ENCODE measurements at regions not wholly inside any gene's neighbourhood (a gene's known extent, or its start where the extent isn't known, plus 50 kb on each side); places are given as distances from the start of the nearest gene placed in this dataset.

DNA sequence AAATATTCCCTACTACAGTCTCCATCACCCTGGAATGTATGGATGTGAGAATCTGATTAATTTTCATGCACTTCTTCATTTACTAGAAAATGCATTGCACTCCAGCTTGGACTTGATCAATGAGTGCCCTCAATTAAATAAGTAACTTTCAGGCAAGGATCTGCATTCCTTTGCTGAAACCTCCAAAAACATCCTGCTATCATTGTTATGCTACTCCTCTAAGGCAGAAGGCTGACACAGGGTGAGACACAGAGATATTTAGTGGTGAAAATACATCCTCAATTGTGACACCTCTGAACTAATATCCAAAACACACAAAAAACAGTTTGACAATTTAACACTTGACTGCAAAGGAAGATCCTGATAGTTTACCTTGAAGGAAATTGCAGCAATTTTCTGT lies 57.9 kb upstream of the CDH12 start:
- no peaks in the 10 kb centered on the region for H3K36me3 ChIP-seq (ENCODE audit: control insufficient read depth, insufficient read depth, low read length)
- POLR2A ChIA-PET, result no interaction called here
- intact Hi-C loops (cut with micrococcal nuclease; ENCODE audit: unreplicated experiment), result no loop called here
- no peaks in the 10 kb centered on the region for H3K9me3 ChIP-seq (ENCODE audit: control insufficient read depth, insufficient read depth, low read depth, low read length)
- no peaks in the 10 kb centered on the region for H3K4me1 ChIP-seq (ENCODE audit: control insufficient read depth, insufficient read depth, low read length)
- no peaks in the 10 kb centered on the region for H3K27me3 ChIP-seq (ENCODE audit: control insufficient read depth, insufficient read depth, low read length)
- BruUV-seq (replicated peaks), result no TSS peak
- in situ Hi-C loops (cut with HindIII; ENCODE audit: low pct_unique_long_range_greater_than_20kb, low sequenced_read_pairs), result no loop called here
- no peak overlapping the region for H3K27ac ChIP-seq (ENCODE audit: low read length)
- CTCF ChIA-PET, result no interaction called here
- no peak for ATAC-seq
- TF ChIP-seq REST (IDR thresholded peaks at IDR 0.05; ENCODE audit: insufficient read depth in 1 of 2, low read depth in 2 of 2, low read length in 1 of 2) (no peak), SIN3A (IDR thresholded peaks at IDR 0.05; ENCODE audit: borderline replicate concordance, insufficient read depth, low read depth, low read length) (no peak), TCF7L2 (IDR thresholded peaks at IDR 0.05; ENCODE audit: low read depth, low read length) (no peak), POLR2AphosphoS5 (IDR thresholded peaks at IDR 0.05; ENCODE audit: low read depth, low read length) (no peak)
- TF ChIP-seq, protein P1, sequence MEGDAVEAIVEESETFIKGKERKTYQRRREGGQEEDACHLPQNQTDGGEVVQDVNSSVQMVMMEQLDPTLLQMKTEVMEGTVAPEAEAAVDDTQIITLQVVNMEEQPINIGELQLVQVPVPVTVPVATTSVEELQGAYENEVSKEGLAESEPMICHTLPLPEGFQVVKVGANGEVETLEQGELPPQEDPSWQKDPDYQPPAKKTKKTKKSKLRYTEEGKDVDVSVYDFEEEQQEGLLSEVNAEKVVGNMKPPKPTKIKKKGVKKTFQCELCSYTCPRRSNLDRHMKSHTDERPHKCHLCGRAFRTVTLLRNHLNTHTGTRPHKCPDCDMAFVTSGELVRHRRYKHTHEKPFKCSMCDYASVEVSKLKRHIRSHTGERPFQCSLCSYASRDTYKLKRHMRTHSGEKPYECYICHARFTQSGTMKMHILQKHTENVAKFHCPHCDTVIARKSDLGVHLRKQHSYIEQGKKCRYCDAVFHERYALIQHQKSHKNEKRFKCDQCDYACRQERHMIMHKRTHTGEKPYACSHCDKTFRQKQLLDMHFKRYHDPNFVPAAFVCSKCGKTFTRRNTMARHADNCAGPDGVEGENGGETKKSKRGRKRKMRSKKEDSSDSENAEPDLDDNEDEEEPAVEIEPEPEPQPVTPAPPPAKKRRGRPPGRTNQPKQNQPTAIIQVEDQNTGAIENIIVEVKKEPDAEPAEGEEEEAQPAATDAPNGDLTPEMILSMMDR (IDR thresholded peaks at IDR 0.05), result no peak
- no peak overlapping the region for H3K4me3 ChIP-seq (ENCODE audit: low read depth in 2 of 2, low read length in 2 of 2)
- DNase-seq (ENCODE audit: low read depth, low spot score), result no peak

- in situ Hi-C loops (cut with HindIII; ENCODE audit: low pct_unique_long_range_greater_than_20kb, low sequenced_read_pairs) (no loop called here), intact Hi-C loops (cut with micrococcal nuclease; ENCODE audit: unreplicated experiment) (no loop called here)
- TF ChIP-seq REST (IDR thresholded peaks at IDR 0.05; ENCODE audit: insufficient read depth in 1 of 2, low read depth in 2 of 2, low read length in 1 of 2), result no peak
- TF ChIP-seq SIN3A (IDR thresholded peaks at IDR 0.05; ENCODE audit: borderline replicate concordance, insufficient read depth, low read depth, low read length), result no peak
- TF ChIP-seq POLR2AphosphoS5 (IDR thresholded peaks at IDR 0.05; ENCODE audit: low read depth, low read length), result no peak
- TF ChIP-seq, protein P1 (IDR thresholded peaks at IDR 0.05), result no peak
- no peak for TF ChIP-seq TCF7L2 (IDR thresholded peaks at IDR 0.05; ENCODE audit: low read depth, low read length)
- Histone ChIP-seq H3K9me3 (ENCODE audit: control insufficient read depth, insufficient read depth, low read depth, low read length) (no peaks in the 10 kb centered on the region), H3K36me3 (ENCODE audit: control insufficient read depth, insufficient read depth, low read length) (no peaks in the 10 kb centered on the region), H3K27me3 (ENCODE audit: control insufficient read depth, insufficient read depth, low read length) (no peaks in the 10 kb centered on the region), H3K4me3 (ENCODE audit: low read depth in 2 of 2, low read length in 2 of 2) (no peak overlapping the region), H3K4me1 (ENCODE audit: control insufficient read depth, insufficient read depth, low read length) (no peaks in the 10 kb centered on the region), H3K27ac (ENCODE audit: low read length) (no peak overlapping the region)
- DNase-seq (ENCODE audit: low read depth, low spot score), result no peak
- no TSS peak for BruUV-seq (replicated peaks)
- ChIA-PET POLR2A (no interaction called here), CTCF (no interaction called here)
- ATAC-seq, result no peak
Observed at GRCh38 chr5:22910523-22910922, 57.4 kb upstream of the CDH12 start.
